IPS DF 4.7 (cell line): ENCODE measurements at regions not wholly inside any gene's neighbourhood (a gene's known extent, or its start where the extent isn't known, plus 50 kb on each side); places are given as distances from the start of the nearest gene placed in this dataset.
"Not testable (repeated sequence)": the region's sequence is repeated elsewhere in the genome, so short reads cannot be mapped to it uniquely, and the experiment has no call there.

Source experiments
- DNase-seq: peaks from one replicate; pipeline ENCODE4 v3.0.0-alpha.2; 2013; ENCODE audit warnings: low spot score; ENCODE audit errors: extremely low read depth

DNA sequence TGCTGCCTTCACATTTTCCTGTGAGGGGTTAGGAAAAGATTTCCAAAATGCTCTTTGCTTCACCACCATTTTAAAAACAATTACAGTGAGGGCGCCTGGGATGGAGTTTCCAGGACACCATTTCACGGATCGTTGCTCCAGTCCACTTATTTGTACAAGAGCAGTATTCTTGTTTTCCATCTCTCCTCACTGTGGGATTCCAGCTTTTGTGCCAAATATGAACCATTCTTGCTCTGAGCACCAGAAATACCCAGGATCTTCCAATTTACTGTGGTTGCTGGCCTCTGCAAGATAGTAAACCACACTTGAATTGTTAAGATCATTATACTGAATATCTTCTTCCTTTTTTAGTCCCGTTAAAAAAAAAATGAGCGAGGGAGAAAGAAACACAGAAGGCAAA is 899.5 kb downstream of the TLE1 start:
- no peak for DNase-seq

DNA sequence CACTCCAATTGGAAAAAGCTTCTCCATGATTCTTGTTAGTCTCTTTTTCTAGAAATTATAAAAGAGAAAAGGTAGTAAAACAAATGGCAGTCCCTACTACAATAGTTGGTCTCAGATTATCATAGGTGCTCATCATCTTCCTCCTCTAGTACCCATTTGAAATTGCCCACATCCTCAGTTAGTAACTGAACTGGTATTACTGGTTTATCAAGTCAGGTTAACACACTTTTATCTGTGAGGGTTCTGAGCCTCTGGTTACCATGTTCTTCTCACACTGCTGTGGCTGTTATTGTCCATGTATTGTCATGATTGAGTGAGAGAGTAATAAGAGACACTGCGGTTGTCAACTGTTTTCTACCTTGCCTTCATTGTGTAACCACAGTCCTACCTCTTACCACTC is 901.7 kb downstream of the TLE1 start:
- DNase-seq, result no peak

DNA sequence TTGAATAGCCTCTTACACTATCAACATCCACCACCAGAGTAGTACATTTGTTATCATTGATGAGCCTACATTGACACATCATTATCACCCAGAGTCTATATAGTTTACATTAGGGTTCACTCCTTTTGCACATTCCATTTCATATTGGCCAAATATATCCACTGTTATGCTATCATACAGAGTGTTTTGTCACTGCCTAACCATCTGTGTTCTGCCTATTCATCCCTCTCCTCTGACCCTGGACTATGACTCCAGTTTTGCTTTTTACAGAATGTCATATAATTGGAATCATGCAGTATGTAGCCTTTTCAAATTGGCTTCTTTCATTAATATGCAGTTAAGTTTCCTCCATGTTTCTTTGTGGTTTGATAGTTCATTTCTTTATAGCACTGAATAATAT is 904.7 kb downstream of the TLE1 start:
- DNase-seq, result no peak

DNA sequence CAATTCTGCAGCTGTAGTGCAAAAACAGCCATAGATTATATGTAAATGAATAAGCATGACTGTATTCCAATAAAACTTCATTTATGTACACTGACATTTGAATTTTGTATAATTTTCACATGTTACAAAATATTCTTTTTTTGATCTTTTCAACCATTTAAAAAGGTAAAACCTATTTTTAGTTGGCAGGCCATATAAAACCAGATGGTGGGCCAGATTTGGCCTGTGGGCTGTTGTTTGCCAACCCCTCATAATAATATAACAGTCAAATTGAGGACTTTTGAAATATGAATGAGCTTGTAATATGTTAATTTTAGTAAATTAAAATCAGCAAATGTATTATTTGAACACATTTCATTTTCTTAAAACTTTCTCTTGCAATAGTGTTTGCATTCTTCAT is 913.4 kb downstream of the TLE1 start:
- DNase-seq, result no peak

DNA sequence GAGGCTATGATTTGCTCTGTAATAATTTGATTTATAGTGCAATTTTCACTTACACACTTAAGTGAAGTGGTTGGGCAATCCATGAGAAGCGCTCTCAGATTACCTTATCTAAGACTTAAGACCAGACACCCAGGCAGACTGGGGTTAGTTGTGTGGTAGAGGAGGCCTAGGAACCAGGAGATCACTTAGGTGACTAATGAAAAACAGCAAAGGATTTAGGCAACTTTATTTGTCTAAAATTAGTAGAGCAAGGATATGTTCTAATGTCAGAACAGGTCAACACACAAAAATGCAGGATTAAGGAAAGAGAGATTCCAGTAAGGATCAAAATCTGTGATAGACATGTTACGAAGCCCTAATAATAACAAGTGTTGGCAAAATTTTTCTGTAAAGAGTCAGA is 913.8 kb downstream of the TLE1 start:
- DNase-seq, result no peak

DNA sequence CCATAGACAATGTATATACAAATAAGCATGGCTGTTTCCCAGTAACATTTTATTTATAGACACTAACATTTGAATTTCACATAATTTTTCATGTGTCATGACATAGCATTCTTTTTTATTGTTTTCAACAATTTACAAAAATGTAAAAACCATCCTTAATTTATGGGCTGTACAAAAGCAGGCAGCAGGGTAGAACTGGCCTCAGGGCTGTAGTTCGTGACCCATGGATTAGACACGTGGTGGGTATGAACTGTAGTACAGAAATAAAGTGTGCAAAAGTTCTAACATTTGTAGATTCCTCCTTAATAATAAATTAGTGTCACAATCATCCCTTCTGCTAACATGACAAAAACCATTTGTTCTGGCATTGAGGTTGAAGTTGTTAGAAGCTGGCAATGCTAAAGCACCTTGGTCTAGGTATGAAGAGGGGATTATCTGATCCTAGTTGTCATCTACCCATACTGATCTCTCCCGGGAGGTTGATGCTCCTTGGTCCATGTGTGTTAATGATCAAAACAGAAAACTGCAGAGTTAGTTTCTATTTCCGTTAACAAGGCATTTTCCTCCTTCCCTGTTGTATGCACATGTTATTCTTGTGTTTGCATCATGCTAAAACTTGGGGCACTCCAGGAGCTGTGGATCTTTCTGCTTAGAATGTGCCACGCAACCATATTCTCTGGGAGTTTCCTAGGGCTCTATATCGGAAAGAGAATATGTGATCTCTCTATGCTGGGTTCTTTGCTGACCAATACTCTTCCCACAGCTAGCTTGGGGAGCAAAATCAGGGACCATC is 917.6 kb downstream of the TLE1 start:
- DNase-seq, result no peak

DNA sequence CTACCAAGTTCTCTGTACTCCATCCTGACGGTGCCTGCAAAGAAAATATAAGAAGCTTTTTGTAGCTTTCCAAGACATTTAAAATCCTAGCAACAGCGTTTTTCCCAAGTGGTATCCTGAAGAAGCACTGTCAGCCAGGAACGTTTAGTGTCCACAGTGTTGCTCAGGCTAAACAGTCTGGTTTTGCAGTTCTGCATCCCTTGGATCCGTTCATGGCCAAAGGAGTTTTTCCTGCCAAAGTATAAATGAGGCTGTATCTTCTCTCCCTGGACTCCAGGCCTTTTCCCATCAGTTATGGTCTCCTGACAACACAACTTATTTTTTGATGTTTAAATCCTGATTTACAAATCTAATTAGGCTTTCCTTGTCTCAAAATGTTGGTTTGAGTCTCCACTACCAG is 925.8 kb downstream of the TLE1 start:
- no peak for DNase-seq

DNA sequence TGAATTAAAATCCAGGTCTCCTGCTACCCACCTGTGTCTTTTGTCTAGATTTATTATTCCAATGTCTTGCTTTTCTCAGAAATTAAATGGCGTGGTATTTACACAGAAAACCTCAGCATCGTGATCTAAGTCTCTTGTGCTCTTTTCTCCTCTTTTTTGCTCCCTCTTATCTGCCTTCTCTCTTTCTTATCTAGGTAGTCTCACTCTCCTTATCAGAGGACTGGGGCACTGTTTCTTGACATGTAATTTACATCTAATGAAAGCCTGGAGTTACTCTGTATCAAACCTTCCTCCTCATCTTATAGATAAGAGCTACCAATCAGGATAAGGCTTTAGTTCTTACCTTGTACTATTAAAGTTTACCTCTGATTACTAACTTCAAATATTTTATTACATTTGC is 933.8 kb downstream of the TLE1 start:
- DNase-seq, result no peak

DNA sequence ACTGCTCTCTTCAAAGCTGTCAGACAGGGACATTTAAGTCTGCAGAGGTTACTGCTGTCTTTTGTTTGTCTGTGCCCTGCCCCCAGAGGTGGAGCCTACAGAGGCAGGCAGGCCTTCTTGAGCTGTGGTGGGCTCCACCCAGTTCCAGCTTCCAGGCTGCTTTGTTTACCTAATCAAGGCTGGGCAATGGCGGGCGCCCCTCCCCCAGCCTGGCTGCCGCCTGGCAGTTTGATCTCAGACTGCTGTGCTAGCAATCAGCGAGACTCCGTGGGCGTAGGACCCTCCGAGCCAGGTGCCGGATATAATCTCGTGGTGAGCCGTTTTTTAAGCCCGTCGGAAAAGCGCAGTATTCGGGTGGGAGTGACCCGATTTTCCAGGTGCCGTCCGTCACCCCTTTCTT is 942.3 kb downstream of the TLE1 start:
- not testable (repeated sequence) for DNase-seq

DNA sequence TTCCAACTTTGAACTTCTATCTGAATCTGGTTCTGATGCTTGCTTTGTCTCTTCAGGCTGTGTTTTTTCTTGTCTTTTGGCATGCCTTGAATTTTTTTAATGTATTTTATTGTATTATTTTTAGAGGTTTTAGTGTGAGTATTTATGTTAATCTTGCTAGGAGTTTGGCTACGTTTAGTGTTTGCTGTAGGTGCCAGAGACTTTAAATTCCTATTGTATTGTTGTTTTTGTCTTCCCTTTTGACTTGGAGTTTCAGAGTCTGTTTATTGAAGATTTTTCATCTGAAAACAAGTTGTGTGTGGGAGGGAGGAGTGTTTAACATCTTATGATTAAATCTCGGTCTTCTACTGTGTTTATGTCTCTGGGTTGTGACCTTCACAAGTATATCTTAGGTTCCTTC is 956.8 kb downstream of the TLE1 start:
- DNase-seq, result no peak

DNA sequence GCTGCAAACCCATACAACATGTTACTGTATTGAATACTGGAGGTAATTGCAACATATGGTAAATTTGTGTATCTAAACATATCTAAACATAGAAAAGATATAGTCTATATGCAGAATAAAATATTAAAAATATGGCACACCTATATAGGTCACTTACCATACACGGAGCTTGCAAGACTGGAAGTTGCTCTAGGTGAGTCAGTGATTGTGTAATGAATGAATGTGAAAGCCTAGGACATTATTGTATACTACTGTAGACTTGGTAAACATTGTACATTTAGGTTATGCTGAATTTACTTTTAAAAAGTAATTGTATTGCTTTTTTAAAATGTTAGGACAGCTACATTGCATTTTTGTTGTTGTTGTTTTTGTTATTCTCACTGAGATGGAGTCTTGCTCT is 968.8 kb downstream of the TLE1 start:
- no peak for DNase-seq

DNA sequence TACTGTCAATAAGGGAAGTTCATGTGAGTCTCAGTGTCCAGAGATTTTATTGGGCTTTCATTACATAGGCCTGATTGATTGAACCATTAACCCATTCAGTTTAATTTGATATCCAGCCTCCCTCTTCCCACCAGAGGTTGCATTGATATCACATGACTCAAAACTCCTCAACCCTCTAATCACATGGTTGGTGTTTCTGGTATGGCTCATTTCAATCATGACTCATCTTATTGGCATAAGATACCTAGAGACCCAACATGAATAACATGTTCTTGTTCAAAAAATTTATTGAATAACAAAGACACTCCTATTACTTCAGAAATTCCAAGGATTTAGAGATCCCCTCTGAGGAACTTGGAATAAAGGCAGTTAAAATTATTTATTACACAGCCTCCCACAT is 982.2 kb downstream of the TLE1 start:
- DNase-seq, result no peak

DNA sequence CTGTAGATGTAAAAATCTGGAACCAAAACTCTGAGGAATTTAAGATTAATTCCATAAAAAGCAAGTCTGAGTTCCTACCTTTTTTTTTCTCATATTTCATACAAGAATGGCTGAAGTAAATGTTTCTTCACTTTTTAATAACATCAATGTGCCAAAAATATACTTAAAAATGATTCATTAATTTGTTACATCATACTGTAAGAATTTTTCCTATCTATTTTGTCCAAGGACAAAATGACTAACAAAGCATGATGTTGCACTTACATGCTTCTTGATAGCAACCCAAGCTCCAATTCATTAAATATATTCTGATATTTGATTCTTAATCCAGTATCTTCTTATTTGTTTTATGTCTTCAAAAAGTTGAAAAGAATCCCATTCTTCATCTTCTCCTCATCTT is 988.3 kb downstream of the TLE1 start:
- DNase-seq, result no peak

DNA sequence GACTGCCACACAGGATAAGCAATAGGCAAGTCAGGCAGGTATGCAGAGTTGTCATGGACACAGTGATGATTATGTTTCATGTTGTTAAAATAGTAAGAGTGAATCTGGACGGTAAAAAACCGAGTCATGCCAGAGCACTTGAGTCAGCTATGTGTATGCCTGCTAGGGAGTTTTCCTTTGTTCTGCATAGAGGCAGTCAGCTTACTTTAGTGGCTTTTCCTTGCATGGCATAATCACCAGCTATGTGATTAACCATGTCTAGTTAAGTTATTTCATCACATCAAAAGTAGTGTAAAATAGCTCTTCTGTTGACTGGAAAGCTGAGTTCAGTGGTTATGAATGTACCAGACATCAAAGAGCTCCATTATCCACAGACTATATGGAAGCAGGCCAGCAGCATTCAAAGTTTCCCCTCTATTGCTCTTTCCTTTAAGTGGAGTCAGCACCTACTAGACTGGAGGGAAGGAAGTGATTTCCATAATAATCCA is 989.8 kb downstream of the TLE1 start:
- no peak for DNase-seq

DNA sequence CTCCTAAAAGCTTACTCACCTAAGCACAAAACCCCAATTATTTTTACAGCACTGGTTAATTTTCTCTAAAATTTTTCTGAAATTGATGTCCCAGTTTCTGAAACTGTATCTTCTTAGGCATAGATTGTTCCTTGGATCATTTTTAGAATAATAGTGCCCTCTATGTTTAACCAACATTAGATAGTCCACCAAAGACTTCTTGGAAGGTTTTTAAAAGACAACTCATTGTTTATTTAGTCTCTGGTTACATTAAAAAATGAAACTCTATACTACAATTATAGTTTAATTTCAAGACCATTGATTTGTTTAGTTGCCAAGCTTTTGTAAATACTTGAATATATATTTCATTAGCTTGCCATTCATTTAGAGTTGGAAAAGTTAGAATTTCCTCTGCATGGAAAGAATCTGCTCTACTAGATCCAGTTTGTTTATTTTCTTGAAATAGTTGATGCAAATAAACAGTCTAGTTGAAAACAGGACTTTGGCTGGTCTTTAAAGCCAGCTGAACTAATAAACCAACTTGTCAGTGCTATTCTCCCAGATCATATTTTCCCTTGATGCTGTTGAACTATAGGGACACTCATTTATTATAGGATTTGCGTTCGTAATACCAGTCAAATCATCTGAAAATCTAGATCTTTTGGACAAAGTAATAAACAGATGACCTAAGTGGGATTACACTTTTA is 990.5 kb downstream of the TLE1 start:
- DNase-seq, result no peak

DNA sequence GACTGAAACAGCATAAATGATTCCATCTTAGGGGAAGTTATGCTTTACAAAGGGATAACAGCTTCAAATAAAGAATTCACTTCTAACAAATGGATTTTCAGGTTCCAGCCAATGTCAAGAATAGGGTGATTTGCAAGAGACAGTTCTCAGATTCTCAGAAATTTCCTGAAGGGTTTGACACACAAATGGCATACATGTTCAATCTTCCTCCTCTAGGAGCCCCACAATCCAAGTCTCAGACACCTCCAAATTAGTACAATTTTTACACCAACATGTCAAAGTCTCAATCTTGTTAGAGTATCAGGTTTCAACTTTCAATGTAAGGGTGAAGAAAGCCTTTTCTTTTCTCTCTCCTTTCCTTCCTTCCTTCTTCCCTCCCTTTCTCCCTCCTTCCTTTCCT is 996.6 kb downstream of the TLE1 start:
- DNase-seq, result no peak

DNA sequence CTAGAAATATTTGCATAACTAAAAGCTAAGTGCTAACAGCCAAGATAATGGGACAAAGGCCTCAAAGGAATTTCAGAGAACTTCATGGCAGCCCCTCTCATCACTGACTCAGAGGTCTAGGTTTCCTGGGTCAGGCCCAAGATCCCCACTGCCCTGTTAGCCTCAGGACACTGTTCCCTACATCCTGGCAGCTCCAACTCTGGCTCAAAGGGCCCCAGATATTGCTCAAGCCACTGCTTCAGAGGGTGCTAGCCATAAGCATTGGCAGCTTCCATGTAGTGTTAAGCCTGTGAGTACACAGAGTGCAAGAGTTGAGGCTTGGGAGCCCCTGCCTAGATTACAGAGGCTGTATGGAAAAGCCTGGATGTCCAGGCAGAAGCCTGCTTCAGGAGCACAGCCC is 998.1 kb downstream of the TLE1 start:
- no peak for DNase-seq

DNA sequence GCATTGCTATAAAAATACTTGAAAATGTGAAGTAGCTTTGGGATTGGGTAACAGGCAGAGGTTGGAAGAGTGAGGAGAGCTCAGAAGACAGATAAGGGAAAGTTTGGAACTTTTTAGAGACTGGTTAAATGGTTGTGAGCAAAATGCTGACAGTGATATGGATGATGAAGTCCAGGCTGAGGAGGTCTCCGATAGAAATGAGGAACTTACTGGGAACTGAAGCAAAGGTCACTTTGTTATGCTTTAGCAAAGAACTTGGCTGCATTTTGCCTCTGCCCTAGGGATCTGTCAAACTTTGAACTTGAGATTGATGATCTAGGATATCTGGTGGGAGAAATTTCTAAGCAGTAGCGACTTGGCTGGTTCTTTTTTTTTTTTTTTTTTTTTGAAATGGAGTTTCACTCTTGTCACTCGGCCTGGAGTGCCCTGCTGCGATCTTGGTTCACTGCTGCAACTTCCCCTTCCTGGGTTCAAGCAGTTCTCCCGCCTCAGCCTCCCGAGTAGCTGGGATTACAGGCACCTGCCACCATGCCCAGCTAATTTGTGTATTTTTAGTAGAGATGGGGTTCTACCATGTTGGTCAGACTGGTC is 998.9 kb downstream of the TLE1 start:
- DNase-seq, result no peak

DNA sequence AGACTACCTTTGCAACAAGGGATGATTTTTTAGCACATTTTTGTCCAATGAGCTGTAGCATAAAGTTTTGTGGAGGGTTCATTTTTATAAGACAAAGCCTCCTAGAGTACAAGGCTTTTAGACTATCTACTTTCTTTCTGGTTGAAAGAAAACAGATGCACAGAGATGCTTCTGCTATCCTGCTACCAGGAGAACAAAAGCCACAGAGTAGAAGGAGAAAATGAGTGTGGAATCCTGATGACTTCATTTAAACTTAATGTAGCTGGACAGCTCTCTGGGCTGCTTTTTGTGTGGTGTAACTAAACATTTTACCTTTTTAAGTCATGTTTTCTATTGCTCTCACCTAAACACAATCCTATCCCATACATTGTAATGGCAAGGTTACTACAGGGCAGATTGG is 1009.4 kb downstream of the TLE1 start:
- no peak for DNase-seq

DNA sequence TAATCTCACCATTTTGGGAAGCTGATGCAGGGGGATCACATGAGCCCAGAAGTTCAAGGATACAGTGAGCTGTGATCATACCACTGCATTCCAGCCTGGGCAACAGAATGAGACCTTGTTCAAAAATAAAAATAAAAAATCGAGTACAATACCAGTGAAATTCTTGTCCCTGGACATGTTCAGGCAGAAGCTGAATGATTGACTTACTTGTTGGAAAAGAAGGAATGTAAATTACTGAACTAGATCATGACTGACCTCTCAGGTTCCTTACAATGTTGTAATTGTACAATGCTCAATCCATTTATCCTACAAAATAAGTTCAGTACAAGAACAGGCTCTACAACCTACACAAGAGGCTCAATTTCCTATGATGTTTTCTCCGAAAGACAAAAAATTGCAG is 1010.4 kb downstream of the TLE1 start:
- DNase-seq, result no peak

DNA sequence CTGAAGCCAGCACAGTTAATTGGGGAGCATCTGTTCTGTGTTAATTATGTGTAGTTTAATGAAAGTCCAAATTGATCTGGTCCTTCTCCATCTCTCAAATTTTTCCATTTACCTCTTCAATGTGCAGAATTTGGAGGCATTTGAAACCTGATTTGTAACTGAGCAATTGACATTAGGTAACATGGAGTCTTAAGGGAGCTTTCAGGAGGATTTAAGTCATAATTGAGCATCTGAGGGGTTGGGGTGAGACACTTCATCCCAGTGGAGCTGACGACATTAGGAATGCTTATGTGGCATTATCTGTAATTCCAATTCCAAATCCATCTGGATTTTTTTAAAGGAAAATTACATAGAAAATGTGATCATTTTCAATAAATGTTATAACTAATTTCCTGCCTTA is 1015.9 kb downstream of the TLE1 start:
- DNase-seq, result no peak

DNA sequence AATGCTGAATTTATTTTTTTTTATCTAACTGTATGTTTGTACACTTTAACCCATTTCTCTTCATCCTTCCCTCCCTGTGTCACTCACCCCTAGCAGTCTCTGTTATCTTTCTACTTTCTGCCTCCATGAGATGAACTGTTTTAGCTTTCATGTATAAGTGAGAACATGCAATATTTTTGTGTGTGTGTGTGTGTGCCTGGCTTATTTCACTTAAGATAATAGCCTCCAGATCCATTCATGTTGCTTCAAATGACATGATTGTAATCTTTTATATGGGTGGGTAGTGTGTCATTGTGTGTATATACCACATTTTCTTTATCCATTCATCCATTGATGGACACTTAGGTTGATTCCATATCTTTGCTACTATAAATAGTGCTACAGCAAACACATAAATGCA is 1023.9 kb downstream of the TLE1 start:
- DNase-seq, result no peak
